Type B pancreatic cell (in vitro differentiated cells): ENCODE measurements at regions not wholly inside any gene's neighbourhood (a gene's known extent, or its start where the extent isn't known, plus 50 kb on each side); places are given as distances from the start of the nearest gene placed in this dataset.
A peak's percentile ranks its signal among the peaks of the same experiment; 100 is the strongest.

ENCODE experiments used
- DNase-seq: peaks from one replicate; pipeline ENCODE4 v3.0.0; 2021; ENCODE audit warnings: mixed read lengths; ENCODE audit not compliant: unreplicated experiment; ENCODE audit errors: extremely low spot score
- H3K27ac Mint-ChIP-seq: 2 replicates; pipeline ENCODE4 v1.8.0; 2021; ENCODE audit warnings: mild to moderate bottlenecking, mixed read lengths
- H3K27me3 Mint-ChIP-seq: 2 replicates; pipeline ENCODE4 v1.8.0; 2021; ENCODE audit warnings: mixed read lengths
- H3K36me3 Mint-ChIP-seq: 2 replicates; pipeline ENCODE4 v1.8.0; 2021; ENCODE audit warnings: mixed read lengths
- H3K4me1 Mint-ChIP-seq: one replicate; pipeline ENCODE4 v1.8.0; 2021; ENCODE audit warnings: mixed read lengths; ENCODE audit not compliant: unreplicated experiment
- H3K4me3 Mint-ChIP-seq: 2 replicates; pipeline ENCODE4 v1.8.0; 2021; ENCODE audit warnings: mild to moderate bottlenecking, mixed read lengths
- H3K9me3 Mint-ChIP-seq: 2 replicates; pipeline ENCODE4 v1.8.0; 2021; ENCODE audit warnings: mixed read lengths
- CTCF ChIP-seq: fragments of 200-600 bp; sonication (generic); conservative IDR thresholded peaks from 2 replicates; pipeline ENCODE4 v1.5.0; 2021; ENCODE audit warnings: antibody characterized with exemption, mild to moderate bottlenecking

DNA sequence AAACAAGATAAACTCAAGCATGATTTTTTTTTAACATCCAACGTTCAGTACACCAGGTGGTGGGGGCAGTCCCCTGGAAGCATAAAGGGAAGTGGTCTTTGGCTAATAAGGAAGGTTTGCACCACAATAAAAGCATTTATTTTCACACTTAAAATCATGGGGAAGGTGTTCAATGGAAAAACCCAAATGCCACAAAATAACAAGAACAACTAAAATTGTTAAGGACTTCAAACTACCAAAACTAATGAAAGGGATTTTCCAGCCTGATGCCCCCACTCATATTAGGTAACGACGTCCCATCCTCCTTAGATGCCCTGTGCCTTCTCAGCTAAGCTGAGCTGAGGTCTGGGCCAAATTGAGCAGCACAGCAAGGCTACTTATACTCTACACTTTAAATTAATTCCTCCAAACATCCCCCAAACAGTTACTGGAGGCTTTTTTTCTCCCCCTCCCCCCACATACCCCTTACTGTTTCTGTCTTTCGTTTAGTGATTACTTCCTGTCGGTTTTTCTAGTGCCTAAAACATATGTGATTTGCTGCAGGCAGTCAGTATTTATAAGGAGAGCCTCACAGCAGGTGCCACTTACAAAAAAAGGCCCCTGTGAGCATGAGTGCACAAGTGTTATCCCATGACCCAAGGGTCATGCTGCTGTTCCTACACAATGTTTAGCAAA is 259.7 kb upstream of the ZNF608 start:
- Mint-ChIP-seq H3K4me1 (peaks cover 15% of the 10 kb centered on the region), H3K4me3 (peak overlapping the region; percentile 7)
- no peak for DNase-seq

DNA sequence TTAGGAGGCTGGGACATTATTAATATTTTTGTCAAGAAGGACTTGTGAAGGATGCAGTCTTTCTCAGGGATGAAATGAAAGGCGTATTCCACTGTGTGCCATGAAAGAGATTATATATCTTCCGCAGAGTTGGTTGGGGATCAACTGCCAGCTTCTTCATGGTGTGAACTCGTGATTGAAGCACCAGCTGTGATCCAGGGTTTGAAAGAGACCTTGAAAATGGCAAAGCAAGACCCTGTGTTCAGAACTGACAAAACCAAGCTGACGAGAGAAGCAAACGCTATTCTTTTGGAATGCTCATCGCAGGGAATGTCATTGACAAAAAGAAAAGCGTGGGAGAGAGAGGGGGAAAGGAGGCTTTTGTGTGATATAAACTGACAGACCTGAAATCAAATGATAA is 263.9 kb upstream of the ZNF608 start:
- H3K9me3 Mint-ChIP-seq, result peaks cover 10% of the 10 kb centered on the region
- TF ChIP-seq CTCF, result no peak
- H3K4me3 Mint-ChIP-seq, result no peak overlapping the region
- peaks cover 43% of the 10 kb centered on the region for H3K4me1 Mint-ChIP-seq
- no peaks in the 10 kb centered on the region for H3K36me3 Mint-ChIP-seq
- no peak for DNase-seq
- H3K27ac Mint-ChIP-seq, result no peak overlapping the region
- H3K27me3 Mint-ChIP-seq, result peaks cover 13% of the 10 kb centered on the region

More for the DNA sequence above, 259.7 kb upstream of the ZNF608 start:
- no peak for TF ChIP-seq CTCF
- Mint-ChIP-seq H3K36me3 (no peaks in the 10 kb centered on the region), H3K27me3 (peaks cover 16% of the 10 kb centered on the region), H3K9me3 (peaks cover 10% of the 10 kb centered on the region), H3K27ac (no peak overlapping the region)

DNA sequence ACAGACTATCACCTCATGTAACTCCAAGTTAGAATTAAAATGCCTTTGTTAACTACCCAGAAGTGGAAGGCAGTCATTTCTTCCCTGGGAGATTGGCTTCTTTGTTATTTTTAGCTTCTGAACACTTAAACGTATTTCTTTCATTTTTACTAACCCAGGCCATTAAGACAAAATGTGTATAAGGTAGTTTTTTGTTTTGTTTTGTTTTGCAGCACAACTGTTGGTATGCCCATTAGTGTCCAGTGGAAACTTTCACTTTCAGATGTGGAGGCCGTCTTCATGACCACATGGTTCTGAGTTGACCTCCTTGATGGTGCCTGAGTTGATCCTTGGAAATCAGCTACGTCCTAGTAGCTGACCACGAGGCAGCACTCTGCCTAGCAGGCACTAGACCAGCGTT is 264.6 kb upstream of the ZNF608 start:
- no peaks in the 10 kb centered on the region for H3K36me3 Mint-ChIP-seq
- H3K27me3 Mint-ChIP-seq, result peaks cover 13% of the 10 kb centered on the region
- H3K4me1 Mint-ChIP-seq, result peaks cover 37% of the 10 kb centered on the region
- no peak overlapping the region for H3K4me3 Mint-ChIP-seq
- H3K27ac Mint-ChIP-seq, result no peak overlapping the region
- no peak for TF ChIP-seq CTCF
- H3K9me3 Mint-ChIP-seq, result peaks cover 10% of the 10 kb centered on the region
- DNase-seq, result no peak

DNA sequence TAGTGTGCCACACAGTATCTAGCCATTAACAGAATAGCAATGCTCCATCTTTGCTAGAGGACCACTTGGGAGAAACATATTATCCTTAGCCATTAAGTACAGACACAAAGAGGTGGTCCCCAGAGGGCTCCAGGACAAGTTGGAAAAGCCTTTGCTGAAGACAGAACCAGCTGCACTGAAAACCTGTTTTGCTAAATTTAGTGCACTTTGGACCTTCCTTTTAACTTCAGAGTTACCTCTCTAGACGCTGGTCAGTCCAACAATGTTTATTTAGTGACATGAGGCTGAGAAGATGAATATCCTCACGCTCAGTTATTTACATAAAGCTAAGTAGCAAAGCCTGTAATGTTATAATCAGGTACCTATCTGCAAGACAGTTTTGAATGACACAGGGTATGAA is 265.0 kb upstream of the ZNF608 start:
- no peaks in the 10 kb centered on the region for H3K36me3 Mint-ChIP-seq
- H3K4me3 Mint-ChIP-seq, result no peak overlapping the region
- peaks cover 33% of the 10 kb centered on the region for H3K4me1 Mint-ChIP-seq

DNA sequence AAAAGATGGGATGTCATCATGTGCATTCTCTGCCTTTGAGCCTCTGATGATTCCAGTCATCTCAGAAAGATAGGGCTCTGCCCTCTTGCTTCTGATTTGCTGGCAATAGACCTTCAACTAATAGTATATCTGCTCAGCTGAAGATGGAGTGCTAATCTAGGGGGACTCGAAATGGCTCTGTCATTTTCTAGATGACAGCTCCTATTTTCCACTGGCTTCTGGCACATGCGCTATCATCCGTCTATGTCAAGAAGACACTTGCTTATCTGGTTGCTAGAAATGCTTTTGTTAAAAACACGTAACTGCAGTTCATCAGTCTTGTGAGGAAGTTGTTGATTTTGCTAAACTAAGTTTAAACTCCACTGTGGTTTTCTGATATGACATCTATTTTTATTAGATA is 265.5 kb upstream of the ZNF608 start:
- Mint-ChIP-seq H3K27me3 (peaks cover 13% of the 10 kb centered on the region), H3K9me3 (peaks cover 10% of the 10 kb centered on the region), H3K4me3 (no peak overlapping the region), H3K4me1 (peaks cover 31% of the 10 kb centered on the region), H3K36me3 (no peaks in the 10 kb centered on the region), H3K27ac (no peak overlapping the region)
- no peak for TF ChIP-seq CTCF
- no peak for DNase-seq

More for the DNA sequence above, 265.0 kb upstream of the ZNF608 start:
- H3K9me3 Mint-ChIP-seq, result peaks cover 10% of the 10 kb centered on the region
- no peak overlapping the region for H3K27ac Mint-ChIP-seq
- DNase-seq, result no peak
- TF ChIP-seq CTCF, result no peak
- peaks cover 13% of the 10 kb centered on the region for H3K27me3 Mint-ChIP-seq
